ENCODE measurements at regions not wholly inside any gene's neighbourhood (a gene's known extent, or its start where the extent isn't known, plus 50 kb on each side); places are given as distances from the start of the nearest gene placed in this dataset.
A peak's percentile ranks its signal among the peaks of the same experiment; 100 is the strongest.
"Not testable (repeated sequence)": the region's sequence is repeated elsewhere in the genome, so short reads cannot be mapped to it uniquely, and the experiment has no call there.

- peaks cover 0 to 3% of the 10 kb centered on the region in 2 experiments; a peak in 3 of 5 replicates for H3K9me3 Mint-ChIP-seq
- no peak overlapping the region for H3K9ac ChIP-seq (ENCODE audit: extremely low read depth, insufficient read length, low read length)
- H4K91ac ChIP-seq (ENCODE audit: insufficient read length, low read depth, low read length), result no peak overlapping the region
- no peaks in the 10 kb centered on the region for H4K20me1 ChIP-seq (ENCODE audit: control insufficient read depth, insufficient read depth, insufficient read length)
- H3K4ac ChIP-seq (ENCODE audit: low read depth, low read length), result no peak overlapping the region
- no peaks in the 10 kb centered on the region for H3K79me2 ChIP-seq (ENCODE audit: insufficient read depth, low read length)
- WGBS (ENCODE audit: extremely low coverage, insufficient read length, low lambda C conversion rate), result no CpG with 5 or more reads among the region's 2 CpGs
- no peak for DNase-seq
- no peaks in the 10 kb centered on the region for H3K27me3 Mint-ChIP-seq (ENCODE audit: low read depth)
- H3K4me2 ChIP-seq (ENCODE audit: insufficient read depth, insufficient read length, low read length), result no peak overlapping the region
- TF ChIP-seq CTCF (conservative IDR thresholded peaks at IDR 0.05), result no peak
- H2BK12ac ChIP-seq (ENCODE audit: insufficient read length, low read depth, low read length), result no peak overlapping the region
- 0 out of 7 replicates have a peak overlapping the region, but pooled peaks of 1 of the 3 experiments have one; percentile 12 for H3K27ac Mint-ChIP-seq
- H3K4me1 Mint-ChIP-seq, result peaks cover 28 to 34% of the 10 kb centered on the region in 2 experiments
- H3K4me1 ChIP-seq (ENCODE audit: insufficient read depth, low read length), result peaks cover 16% of the 10 kb centered on the region; the same call in 1 of the 2 replicates
- H2AK5ac ChIP-seq (ENCODE audit: insufficient read length, low read length), result no peak overlapping the region
- no peak overlapping the region for H3K14ac ChIP-seq (ENCODE audit: insufficient read depth, low read length)
- peaks cover 2% of the 10 kb centered on the region for H3K23me2 ChIP-seq (ENCODE audit: insufficient read length, low read depth, low read length, poor library complexity, severe bottlenecking)
- H3K27me3 ChIP-seq (ENCODE audit: insufficient read depth, low read length), result no peaks in the 10 kb centered on the region
- no peak overlapping the region for H3K27ac ChIP-seq (ENCODE audit: insufficient read length, low read depth, low read length)
- H3K56ac ChIP-seq (ENCODE audit: insufficient read length, low read depth, low read length), result no peak overlapping the region
- no peak overlapping the region for H2AFZ ChIP-seq (ENCODE audit: low read length)
- no peak overlapping the region for H2BK20ac ChIP-seq (ENCODE audit: low read depth, low read length, poor library complexity, severe bottlenecking)
- H2BK15ac ChIP-seq (ENCODE audit: low read depth, low read length), result no peak overlapping the region
- no peak overlapping the region for H4K5ac ChIP-seq (ENCODE audit: insufficient read length, low read depth, low read length)
- H3K9me3 ChIP-seq (ENCODE audit: control insufficient read depth, low read depth, low read length), result no peaks in the 10 kb centered on the region
- no peak overlapping the region for H2BK5ac ChIP-seq (ENCODE audit: insufficient read length, low read length)
- H4K8ac ChIP-seq (replicated peaks; ENCODE audit: insufficient read length, low read depth, low read length), result no peak overlapping the region
- H3T11ph ChIP-seq (ENCODE audit: low read length), result no peak overlapping the region
- no peaks in the 10 kb centered on the region for H3K79me1 ChIP-seq (ENCODE audit: insufficient read depth, low read depth, low read length, poor library complexity, severe bottlenecking)
- H3K23ac ChIP-seq (ENCODE audit: insufficient read length, low read depth, low read length), result no peak overlapping the region
- peaks cover 0 to 8% (median 3%) of the 10 kb centered on the region in 3 experiments; a peak in 3 of 7 replicates for H3K36me3 Mint-ChIP-seq (ENCODE audit: insufficient read depth in 1 of 3, low read depth in 3 of 3)
- no peak overlapping the region for H3K18ac ChIP-seq (ENCODE audit: insufficient read length, low read depth, low read length)
- H3K4me3 Mint-ChIP-seq, result no peak overlapping the region
- no peak overlapping the region for H2BK120ac ChIP-seq (ENCODE audit: low read depth, low read length, poor library complexity, severe bottlenecking)
Observed at GRCh38 chr4:85132570-85132969, 166.1 kb upstream of the WDFY3 start.

GRCh38 chr4:85139749-85140148, 173.3 kb upstream of the WDFY3 start:
- DNase-seq; H2BK15ac ChIP-seq (ENCODE audit: low read depth, low read length); H3K79me1 ChIP-seq (ENCODE audit: insufficient read depth, low read depth, low read length, poor library complexity, severe bottlenecking); H3K27me3 Mint-ChIP-seq (ENCODE audit: low read depth); H3K18ac ChIP-seq (ENCODE audit: insufficient read length, low read depth, low read length); H3K4me1 Mint-ChIP-seq; H4K20me1 ChIP-seq (ENCODE audit: control insufficient read depth, insufficient read depth, insufficient read length); H3K14ac ChIP-seq (ENCODE audit: insufficient read depth, low read length); H2BK12ac ChIP-seq (ENCODE audit: insufficient read length, low read depth, low read length); H3K23ac ChIP-seq (ENCODE audit: insufficient read length, low read depth, low read length); H4K91ac ChIP-seq (ENCODE audit: insufficient read length, low read depth, low read length); H2AFZ ChIP-seq (ENCODE audit: low read length); H3K27me3 ChIP-seq (ENCODE audit: insufficient read depth, low read length); H3K4me3 Mint-ChIP-seq; H4K5ac ChIP-seq (ENCODE audit: insufficient read length, low read depth, low read length); H3T11ph ChIP-seq (ENCODE audit: low read length); H3K79me2 ChIP-seq (ENCODE audit: insufficient read depth, low read length); H3K9ac ChIP-seq (ENCODE audit: extremely low read depth, insufficient read length, low read length); H3K36me3 Mint-ChIP-seq (ENCODE audit: insufficient read depth in 1 of 3, low read depth in 3 of 3); H3K23me2 ChIP-seq (ENCODE audit: insufficient read length, low read depth, low read length, poor library complexity, severe bottlenecking); H3K27ac Mint-ChIP-seq; H3K9me3 ChIP-seq (ENCODE audit: control insufficient read depth, low read depth, low read length); H3K4me2 ChIP-seq (ENCODE audit: insufficient read depth, insufficient read length, low read length); H2AK5ac ChIP-seq (ENCODE audit: insufficient read length, low read length); H3K27ac ChIP-seq (ENCODE audit: insufficient read length, low read depth, low read length); H3K9me3 Mint-ChIP-seq; H3K4ac ChIP-seq (ENCODE audit: low read depth, low read length); H2BK5ac ChIP-seq (ENCODE audit: insufficient read length, low read length); H4K8ac ChIP-seq (replicated peaks; ENCODE audit: insufficient read length, low read depth, low read length); H3K56ac ChIP-seq (ENCODE audit: insufficient read length, low read depth, low read length); H3K4me1 ChIP-seq (ENCODE audit: insufficient read depth, low read length); H2BK20ac ChIP-seq (ENCODE audit: low read depth, low read length, poor library complexity, severe bottlenecking); H2BK120ac ChIP-seq (ENCODE audit: low read depth, low read length, poor library complexity, severe bottlenecking): not testable (repeated sequence)
- no CpG with 5 or more reads among the region's 3 CpGs for WGBS (ENCODE audit: extremely low coverage, insufficient read length, low lambda C conversion rate)

Measured in H9 (cell line).